Panc1 (cell line): ENCODE measurements at regions not wholly inside any gene's neighbourhood (a gene's known extent, or its start where the extent isn't known, plus 50 kb on each side); places are given as distances from the start of the nearest gene placed in this dataset.

Experiments used
- POLR2AphosphoS5 ChIP-seq: IDR thresholded peaks from 2 replicates; pipeline ENCODE4 v1.6.1; 2012; ENCODE audit warnings: mild to moderate bottlenecking, low read depth, low read length, moderate library complexity
- REST ChIP-seq, 2 experiments: IDR thresholded peaks; 2 replicates each; pipeline ENCODE4 v1.6.1; 2011 to 2012; ENCODE audit warnings: low read depth in 2 of 2, control low read depth in 1 of 2, low read length in 1 of 2, mild to moderate bottlenecking in 1 of 2, moderate library complexity in 1 of 2; ENCODE audit not compliant: insufficient read depth in 1 of 2
- TF ChIP-seq, protein P1 (sequence below): fragments of 450-650 bp; IDR thresholded peaks from 2 replicates; pipeline ENCODE4 v1.5.1; 2017; ENCODE audit warnings: mild to moderate bottlenecking

DNA sequence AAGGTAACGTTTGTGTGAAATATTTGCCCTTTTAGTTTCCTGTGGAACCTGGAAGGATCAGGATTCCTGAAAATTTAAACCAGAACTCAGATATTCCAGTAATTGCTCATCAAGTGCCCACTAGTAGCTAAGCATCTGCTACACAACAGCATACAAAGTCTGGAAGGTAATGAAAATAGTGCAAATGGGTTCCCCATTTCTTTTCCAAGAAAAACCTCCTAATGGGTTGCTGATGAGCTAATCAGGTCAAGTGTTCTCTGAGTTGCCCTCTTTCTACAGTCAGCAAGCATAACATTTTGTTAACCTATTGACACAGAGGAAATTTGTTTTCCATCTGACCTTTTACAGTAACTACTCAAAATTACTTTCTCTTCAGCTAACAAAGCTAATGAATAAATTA, 83.6 kb upstream of the PMCH start:
- TF ChIP-seq POLR2AphosphoS5 (no peak), REST (IDR thresholded peaks at IDR 0.05; ENCODE audit: insufficient read depth in 1 of 2, low read depth in 2 of 2, low read length in 1 of 2) (no peak)
- TF ChIP-seq, protein P1, sequence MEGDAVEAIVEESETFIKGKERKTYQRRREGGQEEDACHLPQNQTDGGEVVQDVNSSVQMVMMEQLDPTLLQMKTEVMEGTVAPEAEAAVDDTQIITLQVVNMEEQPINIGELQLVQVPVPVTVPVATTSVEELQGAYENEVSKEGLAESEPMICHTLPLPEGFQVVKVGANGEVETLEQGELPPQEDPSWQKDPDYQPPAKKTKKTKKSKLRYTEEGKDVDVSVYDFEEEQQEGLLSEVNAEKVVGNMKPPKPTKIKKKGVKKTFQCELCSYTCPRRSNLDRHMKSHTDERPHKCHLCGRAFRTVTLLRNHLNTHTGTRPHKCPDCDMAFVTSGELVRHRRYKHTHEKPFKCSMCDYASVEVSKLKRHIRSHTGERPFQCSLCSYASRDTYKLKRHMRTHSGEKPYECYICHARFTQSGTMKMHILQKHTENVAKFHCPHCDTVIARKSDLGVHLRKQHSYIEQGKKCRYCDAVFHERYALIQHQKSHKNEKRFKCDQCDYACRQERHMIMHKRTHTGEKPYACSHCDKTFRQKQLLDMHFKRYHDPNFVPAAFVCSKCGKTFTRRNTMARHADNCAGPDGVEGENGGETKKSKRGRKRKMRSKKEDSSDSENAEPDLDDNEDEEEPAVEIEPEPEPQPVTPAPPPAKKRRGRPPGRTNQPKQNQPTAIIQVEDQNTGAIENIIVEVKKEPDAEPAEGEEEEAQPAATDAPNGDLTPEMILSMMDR = no peak
